Calu3 (cell line): ENCODE measurements at regions not wholly inside any gene's neighbourhood (a gene's known extent, or its start where the extent isn't known, plus 50 kb on each side); places are given as distances from the start of the nearest gene placed in this dataset.

Experiments used
- BruUV-seq: library from RNA; stranded (reverse); fragments of 400-500 nt; replicated peaks from 2 replicates; lab custom pipeline; 2021; lab: Mats Ljungman, UMichigan
- CTCF ChIA-PET: fragments of 300-600 bp; sonication (Branson Sonifier 250); formaldehyde crosslinking; loops from one replicate; lab custom pipeline; 2022; ENCODE audit warnings: antibody characterized with exemption; lab: Charles Lee
- DNase-seq: peaks from one replicate; pipeline ENCODE4 v3.0.0; 2022
- H3K27ac Mint-ChIP-seq: one replicate; pipeline ENCODE4 v1.8.0; 2022; ENCODE audit warnings: mixed read lengths; ENCODE audit not compliant: unreplicated experiment
- H3K27me3 Mint-ChIP-seq: one replicate; pipeline ENCODE4 v1.8.0; 2022; ENCODE audit warnings: mixed read lengths; ENCODE audit not compliant: unreplicated experiment
- H3K36me3 Mint-ChIP-seq: one replicate; pipeline ENCODE4 v1.8.0; 2022; ENCODE audit warnings: mild to moderate bottlenecking, moderate library complexity, mixed read lengths; ENCODE audit not compliant: insufficient read depth, unreplicated experiment
- H3K4me1 Mint-ChIP-seq: one replicate; pipeline ENCODE4 v1.8.0; 2022; ENCODE audit warnings: mild to moderate bottlenecking, low read depth, mixed read lengths; ENCODE audit not compliant: unreplicated experiment
- H3K4me3 Mint-ChIP-seq: one replicate; pipeline ENCODE4 v1.8.0; 2022; ENCODE audit warnings: mild to moderate bottlenecking, low read depth, moderate library complexity, mixed read lengths; ENCODE audit not compliant: unreplicated experiment
- H3K9me3 Mint-ChIP-seq: one replicate; pipeline ENCODE4 v1.8.0; 2022; ENCODE audit warnings: low read depth, mixed read lengths; ENCODE audit not compliant: unreplicated experiment
- intact Hi-C: fragments of 100-400 bp; cut with micrococcal nuclease; formaldehyde crosslinking; loops from one replicate; pipeline ENCODE4 v1.10.0; 2022; ENCODE audit not compliant: unreplicated experiment
- TF ChIP-seq, protein P1 (sequence below): fragments of 200-600 bp; IDR thresholded peaks from one replicate; pipeline ENCODE4 v1.8.0; 2022; ENCODE audit warnings: antibody characterized with exemption; ENCODE audit not compliant: unreplicated experiment

DNA sequence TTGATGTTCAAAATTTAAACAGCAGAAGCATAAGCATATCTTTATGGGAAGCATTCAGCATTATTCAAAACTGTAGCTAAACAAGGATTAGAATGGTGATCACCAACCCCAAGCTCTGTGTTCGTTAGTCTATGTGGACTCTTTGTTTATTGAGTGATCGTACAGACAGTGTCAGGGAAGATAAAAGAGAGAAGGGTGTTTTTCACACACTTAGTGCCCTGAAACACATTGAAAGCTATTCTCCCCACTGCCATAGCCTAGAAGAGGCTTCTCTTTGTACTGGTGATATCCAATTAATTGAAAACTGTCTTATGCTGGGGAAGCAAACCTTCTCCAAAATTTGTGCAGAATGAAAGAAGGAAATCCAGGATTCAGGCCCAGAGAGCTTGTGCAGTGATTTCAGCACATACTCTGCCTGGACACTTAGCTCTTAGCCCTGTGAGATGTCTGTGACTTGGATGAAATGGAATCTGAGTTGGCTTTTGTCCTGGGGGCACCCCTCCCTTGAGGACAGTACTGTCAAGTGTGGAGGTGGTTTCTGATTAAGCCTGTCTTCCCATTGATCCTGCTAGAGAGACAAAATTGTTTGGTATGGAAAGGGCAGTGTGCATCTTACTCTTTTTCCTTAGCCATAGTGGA lies 125.7 kb upstream of the MTHFD1L start:
- no peaks in the 10 kb centered on the region for H3K36me3 Mint-ChIP-seq

GRCh38 chr6:150740453-150740852 lies 125.0 kb upstream of the MTHFD1L start:
- TF ChIP-seq, protein P1, sequence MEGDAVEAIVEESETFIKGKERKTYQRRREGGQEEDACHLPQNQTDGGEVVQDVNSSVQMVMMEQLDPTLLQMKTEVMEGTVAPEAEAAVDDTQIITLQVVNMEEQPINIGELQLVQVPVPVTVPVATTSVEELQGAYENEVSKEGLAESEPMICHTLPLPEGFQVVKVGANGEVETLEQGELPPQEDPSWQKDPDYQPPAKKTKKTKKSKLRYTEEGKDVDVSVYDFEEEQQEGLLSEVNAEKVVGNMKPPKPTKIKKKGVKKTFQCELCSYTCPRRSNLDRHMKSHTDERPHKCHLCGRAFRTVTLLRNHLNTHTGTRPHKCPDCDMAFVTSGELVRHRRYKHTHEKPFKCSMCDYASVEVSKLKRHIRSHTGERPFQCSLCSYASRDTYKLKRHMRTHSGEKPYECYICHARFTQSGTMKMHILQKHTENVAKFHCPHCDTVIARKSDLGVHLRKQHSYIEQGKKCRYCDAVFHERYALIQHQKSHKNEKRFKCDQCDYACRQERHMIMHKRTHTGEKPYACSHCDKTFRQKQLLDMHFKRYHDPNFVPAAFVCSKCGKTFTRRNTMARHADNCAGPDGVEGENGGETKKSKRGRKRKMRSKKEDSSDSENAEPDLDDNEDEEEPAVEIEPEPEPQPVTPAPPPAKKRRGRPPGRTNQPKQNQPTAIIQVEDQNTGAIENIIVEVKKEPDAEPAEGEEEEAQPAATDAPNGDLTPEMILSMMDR, result no peak
- no peaks in the 10 kb centered on the region for H3K27me3 Mint-ChIP-seq
- CTCF ChIA-PET, result no interaction called here
- no peak overlapping the region for H3K4me3 Mint-ChIP-seq
- peaks cover 2% of the 10 kb centered on the region for H3K4me1 Mint-ChIP-seq
- DNase-seq, result no peak
- H3K9me3 Mint-ChIP-seq, result no peaks in the 10 kb centered on the region
- H3K27ac Mint-ChIP-seq, result no peak overlapping the region
- no peaks in the 10 kb centered on the region for H3K36me3 Mint-ChIP-seq
- intact Hi-C loops, result loop anchor here (5.0 kb wide), 1 partner anchor 323 kb away; no protein-coding TSS in a partner anchor
- no TSS peak for BruUV-seq

More for the DNA sequence above, 125.7 kb upstream of the MTHFD1L start:
- intact Hi-C loops, result loop anchor here (5.0 kb wide), 1 partner anchor 323 kb away; no protein-coding TSS in a partner anchor
- Mint-ChIP-seq H3K27me3 (no peaks in the 10 kb centered on the region), H3K4me1 (no peaks in the 10 kb centered on the region), H3K9me3 (no peaks in the 10 kb centered on the region), H3K4me3 (no peak overlapping the region), H3K27ac (no peak overlapping the region)
- DNase-seq, result no peak
- CTCF ChIA-PET, result no interaction called here
- TF ChIP-seq, protein P1, result no peak
- BruUV-seq, result no TSS peak

- intact Hi-C loops, result loop anchor here (5.0 kb wide), 1 partner anchor 324 kb away; no protein-coding TSS in a partner anchor
- DNase-seq, result no peak
- CTCF ChIA-PET, result interaction anchor here (1.4 kb wide), 1 partner anchor 323 kb away, joined by 3 read pairs; no protein-coding TSS in a partner anchor
- no TSS peak for BruUV-seq
- H3K4me1 Mint-ChIP-seq, result peaks cover 15% of the 10 kb centered on the region
- no peak overlapping the region for H3K27ac Mint-ChIP-seq
- H3K4me3 Mint-ChIP-seq, result no peak overlapping the region
- H3K36me3 Mint-ChIP-seq, result peaks cover 5% of the 10 kb centered on the region
- no peaks in the 10 kb centered on the region for H3K9me3 Mint-ChIP-seq
- TF ChIP-seq, protein P1, result no peak
- no peaks in the 10 kb centered on the region for H3K27me3 Mint-ChIP-seq
Measured at GRCh38 chr6:150741633-150742200, 123.8 kb upstream of the MTHFD1L start.

DNA sequence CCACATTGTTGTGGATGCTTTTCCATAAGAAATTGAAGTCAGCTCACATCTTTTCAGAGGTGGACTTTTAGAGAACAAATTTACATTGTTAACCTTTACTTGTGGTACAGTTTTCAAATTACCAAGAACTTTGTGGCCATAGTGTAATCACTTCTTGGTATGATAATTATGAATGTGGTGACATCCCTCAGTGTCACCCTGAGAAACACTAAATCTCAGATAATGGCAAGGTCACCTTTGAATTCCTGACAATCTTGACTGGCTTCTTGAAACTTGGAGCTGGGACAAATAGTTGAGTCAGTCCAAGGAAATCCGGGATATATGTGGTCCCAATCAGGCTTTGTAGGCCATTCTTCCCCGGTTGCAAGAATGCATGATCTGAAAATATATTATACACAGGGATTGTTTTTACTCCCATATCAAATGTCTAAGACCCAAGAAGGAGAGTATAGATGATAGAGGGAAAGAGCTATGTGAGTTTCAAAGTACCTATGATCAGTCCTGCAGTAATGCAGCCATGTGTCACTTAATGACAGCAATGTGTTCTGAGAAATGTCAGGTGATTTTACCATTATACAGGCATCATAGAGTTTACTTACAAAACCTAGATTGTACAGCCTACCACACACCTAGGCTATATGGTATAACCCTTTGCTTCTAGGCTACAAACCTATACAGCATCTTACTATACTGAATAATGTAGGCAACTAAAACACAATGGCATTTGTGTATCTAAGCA lies 120.8 kb upstream of the MTHFD1L start:
- Mint-ChIP-seq H3K27me3 (no peaks in the 10 kb centered on the region), H3K36me3 (peaks cover 7% of the 10 kb centered on the region), H3K27ac (no peak overlapping the region), H3K4me1 (peaks cover 19% of the 10 kb centered on the region), H3K4me3 (no peak overlapping the region), H3K9me3 (no peaks in the 10 kb centered on the region)
- TF ChIP-seq, protein P1, result no peak
- no TSS peak for BruUV-seq
- intact Hi-C loops, result loop anchor here (5.0 kb wide), 2 partner anchors 32 to 327 kb away; no protein-coding TSS in a partner anchor
- CTCF ChIA-PET, result no interaction called here
- no peak for DNase-seq
